WTC11 (cell line): ENCODE measurements at regions not wholly inside any gene's neighbourhood (a gene's known extent, or its start where the extent isn't known, plus 50 kb on each side); places are given as distances from the start of the nearest gene placed in this dataset.

Source experiments
- ATAC-seq: fragments of 200-7000 bp; cut with Tn5 transposase; 2 replicates; pipeline ENCODE4 v1.10.0; 2021; ENCODE audit warnings: mild to moderate bottlenecking, moderate library complexity
- CTCF ChIA-PET: fragments of 300-600 bp; sonication (Branson Sonifier 250); formaldehyde crosslinking; loops from one replicate; lab custom pipeline; 2021; ENCODE audit warnings: antibody characterized with exemption; lab: Charles Lee
- POLR2A ChIA-PET: fragments of 350-600 bp; sonication (Branson Sonifier 250); formaldehyde crosslinking; loops from one replicate; lab custom pipeline; 2021; ENCODE audit warnings: antibody characterized with exemption; lab: Charles Lee
- DNase-seq: peaks from one replicate; pipeline ENCODE4 v3.0.0; 2021; ENCODE audit warnings: low spot score
- H3K27ac Mint-ChIP-seq: 2 replicates; pipeline ENCODE4 v1.8.0; 2021; ENCODE audit warnings: mixed read lengths
- H3K27me3 Mint-ChIP-seq: 2 replicates; pipeline ENCODE4 v1.8.0; 2021; ENCODE audit warnings: low read depth, mild to moderate bottlenecking, moderate library complexity, mixed read lengths
- H3K36me3 Mint-ChIP-seq: 2 replicates; pipeline ENCODE4 v1.8.0; 2021; ENCODE audit warnings: mixed read lengths
- H3K4me1 Mint-ChIP-seq: 2 replicates; pipeline ENCODE4 v1.8.0; 2022; ENCODE audit warnings: mixed read lengths
- H3K4me3 Mint-ChIP-seq: 2 replicates; pipeline ENCODE4 v1.8.0; 2021; ENCODE audit warnings: mild to moderate bottlenecking, moderate library complexity, mixed read lengths
- H3K9me3 Mint-ChIP-seq: 2 replicates; pipeline ENCODE4 v1.8.0; 2021; ENCODE audit warnings: mixed read lengths
- ATF1 ChIP-seq: sonication (generic); formaldehyde crosslinking; IDR thresholded peaks from 2 replicates; pipeline ENCODE4 v1.8.1; 2023; ENCODE audit warnings: mild to moderate bottlenecking, moderate library complexity, missing genetic modification reagents
- E2F5 ChIP-seq: sonication (generic); formaldehyde crosslinking; IDR thresholded peaks from 2 replicates; pipeline ENCODE4 v1.8.1; 2022; ENCODE audit warnings: mild to moderate bottlenecking, moderate library complexity, missing genetic modification reagents
- FOXJ3 ChIP-seq: sonication (generic); formaldehyde crosslinking; IDR thresholded peaks from 2 replicates; pipeline ENCODE4 v1.9.0; 2021; ENCODE audit warnings: missing genetic modification reagents, mild to moderate bottlenecking, borderline replicate concordance
- FOXK1 ChIP-seq: sonication (generic); formaldehyde crosslinking; IDR thresholded peaks from 2 replicates; pipeline ENCODE4 v1.8.0; 2022; ENCODE audit warnings: mild to moderate bottlenecking, moderate library complexity, missing genetic modification reagents
- HMGA2 ChIP-seq: fragments of 250-450 bp; sonication (Bioruptor Pico); IDR thresholded peaks from 2 replicates; pipeline ENCODE4 v1.4.0; 2021; ENCODE audit warnings: mild to moderate bottlenecking, moderate library complexity
- JUN ChIP-seq: sonication (generic); formaldehyde crosslinking; IDR thresholded peaks from 2 replicates; pipeline ENCODE4 v1.8.0; 2023; ENCODE audit warnings: mild to moderate bottlenecking, missing genetic modification reagents
- MXD4 ChIP-seq: fragments of 250-450 bp; sonication (Bioruptor Pico); IDR thresholded peaks from 2 replicates; pipeline ENCODE4 v1.8.0; 2021; ENCODE audit warnings: mild to moderate bottlenecking, moderate library complexity, borderline replicate concordance
- MYBL2 ChIP-seq: sonication (generic); formaldehyde crosslinking; IDR thresholded peaks from 2 replicates; pipeline ENCODE4 v1.8.1; 2023; ENCODE audit warnings: mild to moderate bottlenecking, moderate library complexity, missing genetic modification reagents
- NFATC4 ChIP-seq: fragments of 250-450 bp; sonication (Bioruptor Pico); IDR thresholded peaks from 2 replicates; pipeline ENCODE4 v1.9.0; 2021; ENCODE audit warnings: mild to moderate bottlenecking
- PREB ChIP-seq: sonication (generic); formaldehyde crosslinking; IDR thresholded peaks from 2 replicates; pipeline ENCODE4 v1.8.1; 2022; ENCODE audit warnings: mild to moderate bottlenecking, missing genetic modification reagents, moderate library complexity, borderline replicate concordance
- SP1 ChIP-seq: sonication (generic); formaldehyde crosslinking; conservative IDR thresholded peaks from 2 replicates; pipeline ENCODE4 v1.8.1; 2022; ENCODE audit warnings: missing genetic modification reagents
- ZBTB21 ChIP-seq: sonication (generic); formaldehyde crosslinking; IDR thresholded peaks from 2 replicates; pipeline ENCODE4 v1.8.1; 2023; ENCODE audit warnings: mild to moderate bottlenecking, missing genetic modification reagents, borderline replicate concordance
- ZNF317 ChIP-seq: sonication (generic); formaldehyde crosslinking; IDR thresholded peaks from 2 replicates; pipeline ENCODE4 v1.8.1; 2023; ENCODE audit warnings: low read depth, mild to moderate bottlenecking, moderate library complexity, missing genetic modification reagents, borderline replicate concordance
- TF ChIP-seq, protein P1 (sequence below): fragments of 250-450 bp; sonication (Bioruptor Pico); IDR thresholded peaks from 2 replicates; pipeline ENCODE4 v2.1.2; 2022; ENCODE audit warnings: mild to moderate bottlenecking, moderate library complexity
- TF ChIP-seq, protein P2 (sequence below): fragments of 250-450 bp; sonication (Bioruptor Pico); IDR thresholded peaks from 2 replicates; pipeline ENCODE4 v1.9.0; 2021; ENCODE audit warnings: mild to moderate bottlenecking
- TF ChIP-seq, protein P3 (sequence below): fragments of 250-450 bp; sonication (Bioruptor Pico); IDR thresholded peaks from 2 replicates; pipeline ENCODE4 v1.8.0; 2021; ENCODE audit warnings: mild to moderate bottlenecking
- TF ChIP-seq, protein P4 (sequence below): sonication (generic); formaldehyde crosslinking; IDR thresholded peaks from 2 replicates; pipeline ENCODE4 v1.8.1; 2023; ENCODE audit warnings: mild to moderate bottlenecking, missing genetic modification reagents, moderate library complexity

DNA sequence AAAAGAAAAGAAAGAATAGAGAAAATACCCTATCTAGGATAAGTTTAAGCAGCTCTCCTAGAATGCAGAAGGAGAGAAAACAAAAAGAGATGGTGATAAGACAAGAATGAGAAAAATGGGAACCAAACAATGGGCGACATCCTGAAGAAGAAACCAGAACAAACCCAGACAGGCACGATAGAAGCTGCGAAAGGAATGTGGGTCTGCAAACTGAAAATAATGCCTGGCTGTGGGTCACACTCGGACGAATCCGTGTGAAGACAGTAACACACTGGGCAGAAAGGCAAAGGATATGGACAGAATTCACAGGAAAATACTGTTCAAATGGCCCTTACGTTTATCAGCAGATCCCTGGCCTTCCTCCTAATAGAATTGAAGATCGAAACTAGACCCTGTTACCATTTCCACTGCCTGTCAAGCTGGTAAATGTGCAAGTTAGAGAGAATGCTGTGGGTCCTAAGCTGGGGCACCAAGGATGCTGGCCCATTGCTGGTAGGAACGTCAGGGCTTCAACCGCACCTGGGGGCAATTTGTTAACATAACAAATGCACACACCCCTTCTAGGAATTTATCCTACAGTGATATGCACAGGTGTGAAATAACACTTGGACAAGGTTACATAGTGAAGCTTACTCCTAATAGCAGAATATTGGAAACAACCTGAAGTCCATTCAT lies 117.5 kb upstream of the RFLNA start:
- CTCF ChIA-PET = interaction anchor here (0.7 kb wide), 2 partner anchors 124 to 238 kb away, joined by 3 read pairs; no protein-coding TSS in a partner anchor
- Mint-ChIP-seq H3K4me1 (peaks cover 33% of the 10 kb centered on the region), H3K9me3 (peaks cover 4% of the 10 kb centered on the region; the same call in 1 of the 2 replicates), H3K36me3 (no peaks in the 10 kb centered on the region; the same call in 1 of the 2 replicates), H3K27ac (no peak overlapping the region), H3K27me3 (peaks cover 3% of the 10 kb centered on the region), H3K4me3 (no peak overlapping the region)
- POLR2A ChIA-PET = interaction anchor here (0.5 to 0.6 kb wide), 2 partner anchors 84 to 1351 kb away, joined by 3 to 5 read pairs; no protein-coding TSS in a partner anchor
- TF ChIP-seq, protein P1, sequence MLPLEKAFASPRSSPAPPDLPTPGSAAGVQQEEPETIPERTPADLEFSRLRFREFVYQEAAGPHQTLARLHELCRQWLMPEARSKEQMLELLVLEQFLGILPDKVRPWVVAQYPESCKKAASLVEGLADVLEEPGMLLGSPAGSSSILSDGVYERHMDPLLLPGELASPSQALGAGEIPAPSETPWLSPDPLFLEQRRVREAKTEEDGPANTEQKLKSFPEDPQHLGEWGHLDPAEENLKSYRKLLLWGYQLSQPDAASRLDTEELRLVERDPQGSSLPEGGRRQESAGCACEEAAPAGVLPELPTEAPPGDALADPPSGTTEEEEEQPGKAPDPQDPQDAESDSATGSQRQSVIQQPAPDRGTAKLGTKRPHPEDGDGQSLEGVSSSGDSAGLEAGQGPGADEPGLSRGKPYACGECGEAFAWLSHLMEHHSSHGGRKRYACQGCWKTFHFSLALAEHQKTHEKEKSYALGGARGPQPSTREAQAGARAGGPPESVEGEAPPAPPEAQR (CRISPR knock-in tag) = no peak
- no peak for TF ChIP-seq MXD4 (CRISPR knock-in tag)
- TF ChIP-seq, protein P2, sequence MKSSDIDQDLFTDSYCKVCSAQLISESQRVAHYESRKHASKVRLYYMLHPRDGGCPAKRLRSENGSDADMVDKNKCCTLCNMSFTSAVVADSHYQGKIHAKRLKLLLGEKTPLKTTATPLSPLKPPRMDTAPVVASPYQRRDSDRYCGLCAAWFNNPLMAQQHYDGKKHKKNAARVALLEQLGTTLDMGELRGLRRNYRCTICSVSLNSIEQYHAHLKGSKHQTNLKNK (CRISPR knock-in tag) = no peak
- DNase-seq = no peak
- ATAC-seq = peak; percentile 53; the same call in 1 of the 2 replicates

- H3K4me1 Mint-ChIP-seq = peaks cover 34% of the 10 kb centered on the region
Measured at GRCh38 chr12:124177951-124178316, 117.0 kb upstream of the RFLNA start.

More at GRCh38 chr12:124177951-124178316, 117.0 kb upstream of the RFLNA start:
- H3K27ac Mint-ChIP-seq = no peak overlapping the region
- H3K36me3 Mint-ChIP-seq = no peaks in the 10 kb centered on the region; the same call in 1 of the 2 replicates
- ChIA-PET CTCF (interaction anchor here (0.7 kb wide), 1 partner anchor 125 kb away, joined by 3 read pairs; no protein-coding TSS in a partner anchor), POLR2A (interaction anchor here (0.5 kb wide), 1 partner anchor 1352 kb away, joined by 5 read pairs; no protein-coding TSS in a partner anchor)
- H3K27me3 Mint-ChIP-seq = peaks cover 3% of the 10 kb centered on the region; the same call in 1 of the 2 replicates
- H3K9me3 Mint-ChIP-seq = peaks cover 4% of the 10 kb centered on the region; the same call in 1 of the 2 replicates
- no peak overlapping the region for H3K4me3 Mint-ChIP-seq
- DNase-seq = no peak
- TF ChIP-seq FOXJ3 (CRISPR knock-in tag) (no peak), NFATC4 (CRISPR knock-in tag) (no peak), SP1 (CRISPR knock-in tag) (no peak), ATF1 (CRISPR knock-in tag) (no peak), ZNF317 (CRISPR knock-in tag) (no peak), PREB (CRISPR knock-in tag) (no peak), HMGA2 (CRISPR knock-in tag) (no peak), JUN (no peak), MXD4 (CRISPR knock-in tag) (no peak), FOXK1 (no peak), MYBL2 (CRISPR knock-in tag) (no peak), ZBTB21 (CRISPR knock-in tag) (no peak), E2F5 (no peak)
- TF ChIP-seq, protein P3, sequence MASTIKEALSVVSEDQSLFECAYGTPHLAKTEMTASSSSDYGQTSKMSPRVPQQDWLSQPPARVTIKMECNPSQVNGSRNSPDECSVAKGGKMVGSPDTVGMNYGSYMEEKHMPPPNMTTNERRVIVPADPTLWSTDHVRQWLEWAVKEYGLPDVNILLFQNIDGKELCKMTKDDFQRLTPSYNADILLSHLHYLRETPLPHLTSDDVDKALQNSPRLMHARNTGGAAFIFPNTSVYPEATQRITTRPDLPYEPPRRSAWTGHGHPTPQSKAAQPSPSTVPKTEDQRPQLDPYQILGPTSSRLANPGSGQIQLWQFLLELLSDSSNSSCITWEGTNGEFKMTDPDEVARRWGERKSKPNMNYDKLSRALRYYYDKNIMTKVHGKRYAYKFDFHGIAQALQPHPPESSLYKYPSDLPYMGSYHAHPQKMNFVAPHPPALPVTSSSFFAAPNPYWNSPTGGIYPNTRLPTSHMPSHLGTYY = no peak
- TF ChIP-seq, protein P4, sequence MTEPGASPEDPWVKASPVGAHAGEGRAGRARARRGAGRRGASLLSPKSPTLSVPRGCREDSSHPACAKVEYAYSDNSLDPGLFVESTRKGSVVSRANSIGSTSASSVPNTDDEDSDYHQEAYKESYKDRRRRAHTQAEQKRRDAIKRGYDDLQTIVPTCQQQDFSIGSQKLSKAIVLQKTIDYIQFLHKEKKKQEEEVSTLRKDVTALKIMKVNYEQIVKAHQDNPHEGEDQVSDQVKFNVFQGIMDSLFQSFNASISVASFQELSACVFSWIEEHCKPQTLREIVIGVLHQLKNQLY (CRISPR knock-in tag) = no peak
- no peak for ATAC-seq
